Lower leg skin (tissue), 3 donors: ENCODE measurements at regions not wholly inside any gene's neighbourhood (a gene's known extent, or its start where the extent isn't known, plus 50 kb on each side); places are given as distances from the start of the nearest gene placed in this dataset.

Source experiments
- POLR2A ChIP-seq, 2 donors: fragments of 450-650 bp; IDR thresholded peaks; one replicate each; pipeline ENCODE4 v1.6.1; 2016 to 2017; ENCODE audit warnings: antibody characterized with exemption in 2 of 2, mild to moderate bottlenecking in 1 of 2, moderate library complexity in 1 of 2
- TF ChIP-seq, protein P1 (sequence below), 3 donors: fragments of 450-650 bp; IDR thresholded peaks; one replicate each; pipeline ENCODE4 v1.5.1; 2016; ENCODE audit warnings: antibody characterized with exemption in 3 of 3, mild to moderate bottlenecking in 3 of 3, moderate library complexity in 2 of 3

DNA sequence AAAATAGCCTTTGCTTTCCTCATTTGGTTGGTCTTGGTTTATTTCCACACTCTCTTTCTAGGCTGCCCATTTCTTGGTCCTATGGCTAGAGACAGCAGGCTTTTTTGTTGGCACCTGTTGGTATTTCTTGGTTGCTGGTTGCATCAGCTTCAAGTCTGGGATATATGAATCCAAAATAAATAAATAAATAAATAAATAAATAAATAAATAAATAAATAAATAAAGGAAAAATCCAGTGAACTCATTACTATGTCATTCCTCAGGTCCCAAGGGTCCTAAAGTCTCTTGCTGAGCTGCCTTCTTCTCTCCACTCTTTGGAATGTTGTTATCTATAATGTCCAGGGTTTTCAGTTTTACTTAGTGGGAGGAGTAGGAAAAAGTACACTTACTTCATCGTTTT is 165.9 kb upstream of the MEX3C start:
- TF ChIP-seq, protein P1, sequence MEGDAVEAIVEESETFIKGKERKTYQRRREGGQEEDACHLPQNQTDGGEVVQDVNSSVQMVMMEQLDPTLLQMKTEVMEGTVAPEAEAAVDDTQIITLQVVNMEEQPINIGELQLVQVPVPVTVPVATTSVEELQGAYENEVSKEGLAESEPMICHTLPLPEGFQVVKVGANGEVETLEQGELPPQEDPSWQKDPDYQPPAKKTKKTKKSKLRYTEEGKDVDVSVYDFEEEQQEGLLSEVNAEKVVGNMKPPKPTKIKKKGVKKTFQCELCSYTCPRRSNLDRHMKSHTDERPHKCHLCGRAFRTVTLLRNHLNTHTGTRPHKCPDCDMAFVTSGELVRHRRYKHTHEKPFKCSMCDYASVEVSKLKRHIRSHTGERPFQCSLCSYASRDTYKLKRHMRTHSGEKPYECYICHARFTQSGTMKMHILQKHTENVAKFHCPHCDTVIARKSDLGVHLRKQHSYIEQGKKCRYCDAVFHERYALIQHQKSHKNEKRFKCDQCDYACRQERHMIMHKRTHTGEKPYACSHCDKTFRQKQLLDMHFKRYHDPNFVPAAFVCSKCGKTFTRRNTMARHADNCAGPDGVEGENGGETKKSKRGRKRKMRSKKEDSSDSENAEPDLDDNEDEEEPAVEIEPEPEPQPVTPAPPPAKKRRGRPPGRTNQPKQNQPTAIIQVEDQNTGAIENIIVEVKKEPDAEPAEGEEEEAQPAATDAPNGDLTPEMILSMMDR (IDR thresholded peaks at IDR 0.05) = no peak
- no peak for TF ChIP-seq POLR2A (IDR thresholded peaks at IDR 0.05)
